HG02885 (cell line): ENCODE measurements at regions not wholly inside any gene's neighbourhood (a gene's known extent, or its start where the extent isn't known, plus 50 kb on each side); places are given as distances from the start of the nearest gene placed in this dataset.

Source experiments
- ATAC-seq: cut with Tn5 transposase; IDR thresholded peaks from one replicate; pipeline ENCODE4 v1.9.1; 2021; ENCODE audit warnings: mild to moderate bottlenecking; ENCODE audit not compliant: unreplicated experiment, poor library complexity

- no peak for ATAC-seq
Measured at GRCh38 chr17:45676695-45677094, 107.4 kb upstream of the CRHR1 start.

- ATAC-seq, result no peak
Measured at GRCh38 chr17:45677770-45678169, 106.3 kb upstream of the CRHR1 start.

DNA sequence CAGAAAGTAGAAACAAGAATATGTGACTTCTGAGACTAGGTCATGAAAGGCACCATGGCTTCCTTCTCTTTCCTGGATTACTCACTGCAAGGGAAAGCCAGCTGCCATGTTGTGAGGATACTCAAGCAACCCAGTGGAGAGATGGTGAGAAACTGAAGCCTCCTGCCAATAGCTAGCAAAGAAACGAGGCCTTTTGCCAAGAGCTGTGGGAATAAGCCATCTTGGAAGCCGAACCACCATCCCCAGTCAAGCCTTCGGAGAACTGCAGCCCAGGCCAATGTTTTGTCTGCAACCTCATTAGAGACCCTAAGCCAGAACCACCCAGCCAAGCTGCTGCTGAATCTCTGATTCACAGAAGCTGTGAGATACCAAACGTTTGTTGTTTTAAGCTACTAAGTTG lies 104.7 kb upstream of the CRHR1 start:
- ATAC-seq, result no peak

DNA sequence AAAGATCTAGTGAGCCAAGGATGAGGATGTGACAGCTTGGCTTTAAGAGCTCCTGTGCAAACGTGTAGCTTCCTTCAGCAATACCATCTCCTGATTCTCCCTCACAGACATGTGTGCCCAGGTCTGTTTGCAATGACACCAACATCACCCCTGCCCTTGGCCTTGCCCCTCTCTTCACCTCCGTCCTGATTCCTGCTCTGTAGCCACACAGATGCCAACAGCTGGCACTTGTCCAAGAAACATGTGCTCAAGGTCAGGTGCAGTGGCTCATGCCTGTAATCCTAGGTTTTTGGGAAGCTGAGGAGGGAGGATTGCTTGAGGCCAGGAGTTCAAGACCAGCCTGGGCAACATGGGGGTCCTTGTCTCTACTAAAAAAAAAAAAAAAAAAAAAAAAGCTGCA lies 103.8 kb upstream of the CRHR1 start:
- ATAC-seq, result no peak

DNA sequence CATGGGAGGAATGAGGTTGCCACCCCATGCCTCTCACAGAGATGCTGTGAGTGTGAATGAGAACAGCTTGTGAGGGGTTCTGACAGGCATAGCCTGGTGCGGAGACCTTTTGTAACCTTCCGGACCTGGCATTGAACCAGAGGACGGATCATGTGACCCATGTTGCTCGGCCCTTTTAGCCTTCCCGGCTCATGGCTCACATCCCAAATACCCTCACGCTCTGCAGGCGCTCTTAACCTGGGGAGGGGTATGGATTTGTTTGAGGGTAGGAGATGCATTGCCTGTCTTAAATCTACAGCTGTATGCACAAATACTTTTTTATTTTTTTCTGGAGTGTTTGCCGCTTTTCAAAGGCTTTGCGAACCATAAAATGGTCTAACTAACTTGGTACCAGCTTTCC lies 102.4 kb upstream of the CRHR1 start:
- ATAC-seq, result no peak

GRCh38 chr17:45686250-45686649 lies 97.9 kb upstream of the CRHR1 start:
- no peak for ATAC-seq

- ATAC-seq, result no peak
Measured at GRCh38 chr17:45687594-45687993, 96.5 kb upstream of the CRHR1 start.

DNA sequence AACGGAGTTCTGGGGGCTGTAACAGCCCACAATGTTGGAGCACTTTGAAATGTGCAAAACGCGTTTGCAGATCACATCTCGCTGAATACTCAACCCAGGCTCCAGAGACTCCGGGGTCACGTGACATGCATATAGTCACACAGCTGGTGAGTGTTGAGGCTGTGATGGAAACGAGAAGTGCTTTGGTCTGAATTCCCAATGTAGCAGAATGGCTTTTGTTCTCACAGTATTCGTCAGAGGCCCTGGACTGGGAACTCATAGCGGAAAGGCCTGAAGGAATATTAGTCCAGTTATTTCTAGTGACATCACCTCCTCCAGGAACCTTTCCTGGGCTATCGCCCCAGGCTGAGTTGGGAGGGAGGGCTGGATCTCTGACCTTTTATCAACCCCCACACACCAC lies 95.8 kb upstream of the CRHR1 start:
- no peak for ATAC-seq

DNA sequence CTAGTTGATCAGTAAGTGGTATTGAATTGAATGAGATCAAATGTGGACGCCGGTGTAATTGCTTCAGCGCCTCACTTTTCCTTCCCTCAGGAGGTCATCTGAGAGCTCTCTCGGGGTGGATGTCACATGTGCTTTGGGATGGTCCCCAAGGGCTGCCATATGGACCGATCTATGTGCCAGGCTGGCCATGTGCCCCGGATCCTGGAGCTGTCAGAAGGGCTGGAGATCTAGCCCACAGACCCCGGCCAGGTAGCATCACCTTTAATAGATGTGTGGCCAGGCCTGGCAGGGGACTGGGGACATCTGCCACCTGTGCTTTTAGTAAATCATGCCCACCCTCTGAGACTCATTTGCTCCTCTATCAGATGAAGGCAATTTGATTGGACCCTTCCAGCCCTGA lies 95.3 kb upstream of the CRHR1 start:
- no peak for ATAC-seq

GRCh38 chr17:45689451-45689850 lies 94.7 kb upstream of the CRHR1 start:
- no peak for ATAC-seq

DNA sequence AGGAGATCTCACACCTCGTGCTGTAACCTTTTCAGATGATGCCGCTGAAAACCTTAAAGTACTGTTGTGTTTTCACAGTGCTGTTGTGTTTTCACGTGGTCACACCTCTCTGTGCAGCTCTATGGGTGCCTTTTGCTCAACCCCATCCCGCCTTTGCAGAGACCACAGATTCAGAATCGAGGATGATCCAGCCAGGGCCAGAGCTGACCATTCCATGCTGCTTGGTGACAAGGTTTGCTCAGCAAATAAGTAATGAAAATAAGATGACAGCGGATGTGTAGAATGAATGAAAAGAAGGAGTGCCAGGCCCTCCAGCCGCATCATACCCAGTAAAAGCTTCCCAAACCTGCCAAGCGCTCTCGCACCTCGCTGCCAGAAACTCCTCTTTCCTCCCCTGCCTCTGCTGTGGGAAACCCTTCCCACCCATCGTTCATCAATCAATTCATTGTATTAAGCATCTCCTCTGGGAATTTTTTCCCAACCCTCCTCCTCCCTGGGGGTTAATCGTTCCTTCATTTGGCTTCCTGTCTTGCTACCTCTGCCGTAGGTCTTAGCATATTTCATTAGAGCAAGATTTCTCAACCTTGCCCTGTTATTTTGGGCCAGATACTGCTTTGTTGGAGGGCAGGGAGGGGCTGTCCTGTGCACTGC lies 93.4 kb upstream of the CRHR1 start:
- ATAC-seq, result no peak

- ATAC-seq, result no peak
Measured at GRCh38 chr17:45692661-45693060, 91.5 kb upstream of the CRHR1 start.

DNA sequence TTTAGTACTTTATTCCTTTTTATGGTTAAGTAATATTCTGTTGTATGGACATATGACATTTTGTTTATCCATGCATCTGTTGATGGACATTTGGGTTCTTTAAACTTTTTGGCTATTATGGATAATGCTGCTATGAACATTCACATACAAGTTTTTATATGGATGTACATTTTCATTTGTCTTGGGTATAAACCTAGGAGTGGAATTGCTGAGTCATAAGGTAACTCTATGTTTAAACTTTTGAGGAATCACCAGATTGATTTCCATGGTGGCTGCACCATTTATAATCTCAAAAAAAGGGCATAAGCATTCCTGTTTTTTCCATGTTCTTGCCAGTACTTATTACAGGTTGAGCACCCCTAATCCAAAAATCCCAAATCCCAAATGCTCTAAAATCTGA lies 90.3 kb upstream of the CRHR1 start:
- no peak for ATAC-seq

GRCh38 chr17:45696442-45696841 lies 87.7 kb upstream of the CRHR1 start:
- no peak for ATAC-seq

DNA sequence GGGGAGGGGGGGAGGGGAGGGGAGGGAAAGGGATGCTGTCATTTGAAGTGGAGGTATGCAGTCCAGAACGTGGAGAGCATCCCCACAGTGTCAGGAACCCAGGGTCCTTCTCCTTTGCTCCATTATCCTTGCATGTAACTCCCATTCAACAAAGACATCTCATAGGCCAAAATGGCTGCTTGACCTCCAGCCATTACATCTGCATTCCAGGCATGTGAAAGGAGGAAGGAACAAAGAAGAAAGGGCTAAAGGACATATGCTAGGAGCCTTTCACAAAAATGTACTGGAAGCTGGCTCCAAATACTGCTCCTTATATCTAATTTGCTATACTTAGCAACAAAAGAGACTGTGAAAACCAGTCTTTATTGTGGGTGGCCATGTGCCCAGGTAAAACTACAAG lies 87.0 kb upstream of the CRHR1 start:
- no peak for ATAC-seq

DNA sequence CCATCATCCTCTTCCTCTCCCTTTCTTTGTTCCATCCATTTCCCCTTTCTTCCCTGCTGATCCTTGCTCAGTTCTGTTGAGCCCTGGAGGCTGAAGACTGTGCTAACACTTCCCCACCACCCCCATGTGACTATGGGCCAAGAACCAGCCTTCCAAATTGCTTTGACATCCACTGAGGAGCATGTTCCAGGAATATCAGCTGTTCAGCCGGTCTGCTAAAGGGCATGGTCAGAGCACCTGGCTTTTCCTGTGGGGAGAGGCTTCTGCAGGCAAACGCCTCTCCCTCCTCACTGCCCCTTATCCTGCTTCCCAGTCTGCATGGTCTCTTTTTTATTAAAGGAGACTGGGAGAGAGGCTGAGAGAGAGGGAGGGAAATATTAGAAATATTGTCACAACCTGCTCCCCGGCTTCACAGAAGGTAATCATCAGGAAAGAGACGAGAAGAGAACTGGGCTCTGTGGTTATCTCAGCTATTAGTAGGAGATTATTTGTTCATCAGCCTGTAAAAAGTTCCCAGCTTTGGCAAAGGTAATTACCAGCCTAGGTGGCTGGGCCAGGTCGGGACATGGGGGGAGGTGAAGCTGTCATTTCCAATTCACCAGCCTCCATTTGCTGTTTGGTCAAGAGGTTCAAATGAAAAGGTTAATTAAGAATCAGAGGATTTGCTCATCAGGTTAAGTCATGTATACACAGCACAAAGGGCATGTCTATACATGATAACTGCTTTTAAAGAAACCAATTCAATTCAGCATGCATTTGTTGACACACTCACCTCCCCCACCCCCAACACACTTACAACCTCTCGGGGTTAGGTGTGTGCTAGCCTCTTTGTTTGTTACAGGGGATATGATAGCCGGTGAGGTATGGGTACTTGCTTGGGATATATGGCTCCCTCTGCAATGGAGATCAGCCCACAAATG lies 83.7 kb upstream of the CRHR1 start:
- ATAC-seq, result no peak

- no peak for ATAC-seq
Measured at GRCh38 chr17:45702666-45703266, 81.4 kb upstream of the CRHR1 start.

GRCh38 chr17:45703348-45703747 lies 80.8 kb upstream of the CRHR1 start:
- no peak for ATAC-seq

DNA sequence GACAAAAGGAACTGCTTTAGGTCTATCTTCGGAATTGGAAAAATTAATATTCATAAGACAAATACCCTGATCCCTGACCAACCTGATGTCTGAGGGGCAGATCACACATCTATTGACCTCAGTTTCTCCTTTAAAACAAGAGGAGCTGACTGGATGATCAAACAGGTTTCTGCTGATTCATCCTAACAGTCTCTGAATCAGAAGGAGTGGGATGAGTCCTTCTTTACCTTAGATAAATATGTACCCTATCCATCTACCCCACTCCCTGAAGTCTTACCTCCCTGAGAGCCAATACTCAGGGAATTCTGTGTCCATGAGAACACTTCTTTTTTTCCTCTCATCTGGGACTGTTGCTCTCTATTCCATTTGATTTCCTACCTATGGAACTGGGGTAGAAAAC lies 80.3 kb upstream of the CRHR1 start:
- ATAC-seq, result no peak

- no peak for ATAC-seq
Measured at GRCh38 chr17:45704251-45704650, 79.9 kb upstream of the CRHR1 start.
